ENCODE measurements at regions not wholly inside any gene's neighbourhood (a gene's known extent, or its start where the extent isn't known, plus 50 kb on each side); places are given as distances from the start of the nearest gene placed in this dataset.

DNA sequence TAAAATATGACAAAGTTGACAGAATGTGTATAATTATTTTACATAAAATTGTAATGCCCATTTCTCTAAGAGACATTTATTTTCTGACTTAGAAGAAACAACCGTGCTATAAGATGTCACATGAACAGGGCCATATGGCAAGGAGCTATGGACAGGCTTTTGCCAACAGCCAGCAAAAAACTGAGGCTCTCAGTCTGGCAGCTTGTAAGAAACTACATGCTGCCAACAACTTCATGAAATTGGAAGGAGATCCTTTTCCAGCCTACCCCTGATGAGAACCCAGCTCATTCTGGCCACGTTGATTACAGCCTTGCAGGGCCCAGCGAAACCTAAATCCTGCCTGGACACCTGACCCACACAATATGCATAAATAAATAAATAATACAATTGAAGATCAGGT is 250.3 kb upstream of the ARSJ start:
- TF ChIP-seq POLR2A (IDR thresholded peaks at IDR 0.05) = no peak
- TF ChIP-seq, protein P1, sequence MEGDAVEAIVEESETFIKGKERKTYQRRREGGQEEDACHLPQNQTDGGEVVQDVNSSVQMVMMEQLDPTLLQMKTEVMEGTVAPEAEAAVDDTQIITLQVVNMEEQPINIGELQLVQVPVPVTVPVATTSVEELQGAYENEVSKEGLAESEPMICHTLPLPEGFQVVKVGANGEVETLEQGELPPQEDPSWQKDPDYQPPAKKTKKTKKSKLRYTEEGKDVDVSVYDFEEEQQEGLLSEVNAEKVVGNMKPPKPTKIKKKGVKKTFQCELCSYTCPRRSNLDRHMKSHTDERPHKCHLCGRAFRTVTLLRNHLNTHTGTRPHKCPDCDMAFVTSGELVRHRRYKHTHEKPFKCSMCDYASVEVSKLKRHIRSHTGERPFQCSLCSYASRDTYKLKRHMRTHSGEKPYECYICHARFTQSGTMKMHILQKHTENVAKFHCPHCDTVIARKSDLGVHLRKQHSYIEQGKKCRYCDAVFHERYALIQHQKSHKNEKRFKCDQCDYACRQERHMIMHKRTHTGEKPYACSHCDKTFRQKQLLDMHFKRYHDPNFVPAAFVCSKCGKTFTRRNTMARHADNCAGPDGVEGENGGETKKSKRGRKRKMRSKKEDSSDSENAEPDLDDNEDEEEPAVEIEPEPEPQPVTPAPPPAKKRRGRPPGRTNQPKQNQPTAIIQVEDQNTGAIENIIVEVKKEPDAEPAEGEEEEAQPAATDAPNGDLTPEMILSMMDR (IDR thresholded peaks at IDR 0.05) = no peak
